ENCODE measurements at regions not wholly inside any gene's neighbourhood (a gene's known extent, or its start where the extent isn't known, plus 50 kb on each side); places are given as distances from the start of the nearest gene placed in this dataset.

GRCh38 chr10:31153161-31153560 is 121.5 kb upstream of the ZNF438 start:
- no peak for TF ChIP-seq JUND (IDR thresholded peaks at IDR 0.05; ENCODE audit: low read depth)
- in situ Hi-C loops (cut with HindIII; ENCODE audit: low pct_unique_long_range_greater_than_20kb, low sequenced_read_pairs) = no loop called here
- DNase-seq (ENCODE audit: low read depth in 1 of 2, low spot score in 1 of 2) = no peak

- no peak for TF ChIP-seq JUND (IDR thresholded peaks at IDR 0.05; ENCODE audit: low read depth)
- DNase-seq (ENCODE audit: low read depth in 1 of 2, low spot score in 1 of 2) = no peak
- in situ Hi-C loops (cut with HindIII; ENCODE audit: low pct_unique_long_range_greater_than_20kb, low sequenced_read_pairs) = no loop called here
These were observed 122.0 kb upstream of the ZNF438 start for GRCh38 chr10:31153692-31154091.

GRCh38 chr10:31154996-31155395 is 123.3 kb upstream of the ZNF438 start:
- DNase-seq (ENCODE audit: low read depth in 1 of 2, low spot score in 1 of 2) = no peak
- in situ Hi-C loops (cut with HindIII; ENCODE audit: low pct_unique_long_range_greater_than_20kb, low sequenced_read_pairs) = no loop called here
- no peak for TF ChIP-seq JUND (IDR thresholded peaks at IDR 0.05; ENCODE audit: low read depth)

GRCh38 chr10:31157123-31158010 is 125.7 kb upstream of the ZNF438 start:
- in situ Hi-C loops (cut with HindIII; ENCODE audit: low pct_unique_long_range_greater_than_20kb, low sequenced_read_pairs) = no loop called here
- no peak for TF ChIP-seq JUND (IDR thresholded peaks at IDR 0.05; ENCODE audit: low read depth)
- peak in 1 of 2 experiments; percentile 16 for DNase-seq (ENCODE audit: low read depth in 1 of 2, low spot score in 1 of 2)

- TF ChIP-seq JUND (IDR thresholded peaks at IDR 0.05; ENCODE audit: low read depth) = no peak
- DNase-seq (ENCODE audit: low read depth in 1 of 2, low spot score in 1 of 2) = no peak
- in situ Hi-C loops (cut with HindIII; ENCODE audit: low pct_unique_long_range_greater_than_20kb, low sequenced_read_pairs) = no loop called here
These were observed 126.5 kb upstream of the ZNF438 start for GRCh38 chr10:31158011-31158658.

- no peak for DNase-seq (ENCODE audit: low read depth in 1 of 2, low spot score in 1 of 2)
- no peak for TF ChIP-seq JUND (IDR thresholded peaks at IDR 0.05; ENCODE audit: low read depth)
- in situ Hi-C loops (cut with HindIII; ENCODE audit: low pct_unique_long_range_greater_than_20kb, low sequenced_read_pairs) = no loop called here
These were observed 134.9 kb upstream of the ZNF438 start for GRCh38 chr10:31166606-31167005.

GRCh38 chr10:31170636-31171035 is 139.0 kb upstream of the ZNF438 start:
- no peak for TF ChIP-seq JUND (IDR thresholded peaks at IDR 0.05; ENCODE audit: low read depth)
- DNase-seq (ENCODE audit: low read depth in 1 of 2, low spot score in 1 of 2) = no peak
- in situ Hi-C loops (cut with HindIII; ENCODE audit: low pct_unique_long_range_greater_than_20kb, low sequenced_read_pairs) = no loop called here

- DNase-seq (ENCODE audit: low read depth in 1 of 2, low spot score in 1 of 2) = no peak
- in situ Hi-C loops (cut with HindIII; ENCODE audit: low pct_unique_long_range_greater_than_20kb, low sequenced_read_pairs) = no loop called here
- no peak for TF ChIP-seq JUND (IDR thresholded peaks at IDR 0.05; ENCODE audit: low read depth)
These were observed 139.9 kb upstream of the ZNF438 start for GRCh38 chr10:31171402-31172083.

GRCh38 chr10:31172925-31173324 is 141.3 kb upstream of the ZNF438 start:
- DNase-seq (ENCODE audit: low read depth in 1 of 2, low spot score in 1 of 2) = no peak
- in situ Hi-C loops (cut with HindIII; ENCODE audit: low pct_unique_long_range_greater_than_20kb, low sequenced_read_pairs) = no loop called here
- TF ChIP-seq JUND (IDR thresholded peaks at IDR 0.05; ENCODE audit: low read depth) = no peak

GRCh38 chr10:31173752-31174151 is 142.1 kb upstream of the ZNF438 start:
- DNase-seq (ENCODE audit: low read depth in 1 of 2, low spot score in 1 of 2) = no peak
- no peak for TF ChIP-seq JUND (IDR thresholded peaks at IDR 0.05; ENCODE audit: low read depth)
- in situ Hi-C loops (cut with HindIII; ENCODE audit: low pct_unique_long_range_greater_than_20kb, low sequenced_read_pairs) = no loop called here

GRCh38 chr10:31179091-31179680 is 139.8 kb upstream of the ZEB1 start:
- in situ Hi-C loops (cut with HindIII; ENCODE audit: low pct_unique_long_range_greater_than_20kb, low sequenced_read_pairs) = no loop called here
- DNase-seq (ENCODE audit: low read depth in 1 of 2, low spot score in 1 of 2) = no peak

GRCh38 chr10:31186225-31187000 is 132.6 kb upstream of the ZEB1 start:
- DNase-seq (ENCODE audit: low read depth in 1 of 2, low spot score in 1 of 2) = no peak

More at GRCh38 chr10:31179091-31179680, 139.8 kb upstream of the ZEB1 start:
- TF ChIP-seq JUND (IDR thresholded peaks at IDR 0.05; ENCODE audit: low read depth) = no peak

More at GRCh38 chr10:31186225-31187000, 132.6 kb upstream of the ZEB1 start:
- in situ Hi-C loops (cut with HindIII; ENCODE audit: low pct_unique_long_range_greater_than_20kb, low sequenced_read_pairs) = no loop called here
- no peak for TF ChIP-seq JUND (IDR thresholded peaks at IDR 0.05; ENCODE audit: low read depth)

Data from T47D (cell line).